SK-N-SH treated with all-trans-retinoic acid at 6 μM for 48 hours (cell line): ENCODE measurements at regions not wholly inside any gene's neighbourhood (a gene's known extent, or its start where the extent isn't known, plus 50 kb on each side); places are given as distances from the start of the nearest gene placed in this dataset.

ENCODE experiments used
- ARNTL ChIP-seq: fragments of 450-650 bp; formaldehyde crosslinking; IDR thresholded peaks from 2 replicates; pipeline ENCODE4 v1.5.0; 2020; ENCODE audit warnings: low read depth, mild to moderate bottlenecking, moderate library complexity, borderline replicate concordance
- ESRRG ChIP-seq: fragments of 250-450 bp; sonication (Bioruptor Pico); IDR thresholded peaks from 2 replicates; pipeline ENCODE4 v1.6.1; 2021; ENCODE audit warnings: mild to moderate bottlenecking
- ISL1 ChIP-seq: fragments of 250-450 bp; sonication (Bioruptor Pico); IDR thresholded peaks from 2 replicates; pipeline ENCODE4 v2.1.2; 2022; ENCODE audit warnings: mild to moderate bottlenecking, moderate library complexity
- PPARA ChIP-seq: fragments of 250-450 bp; sonication (Bioruptor Pico); IDR thresholded peaks from 2 replicates; pipeline ENCODE4 v1.5.0; 2020; ENCODE audit warnings: mild to moderate bottlenecking, borderline replicate concordance
- RARB ChIP-seq: fragments of 250-450 bp; sonication (Bioruptor Pico); IDR thresholded peaks from 2 replicates; pipeline ENCODE4 v1.8.0; 2021; ENCODE audit warnings: mild to moderate bottlenecking, moderate library complexity
- TCF4 ChIP-seq: fragments of 250-450 bp; sonication (Bioruptor Pico); IDR thresholded peaks from 2 replicates; pipeline ENCODE4 v1.8.0; 2021; ENCODE audit warnings: mild to moderate bottlenecking, moderate library complexity, borderline replicate concordance
- TOX ChIP-seq: fragments of 250-450 bp; sonication (Bioruptor Pico); IDR thresholded peaks from 2 replicates; pipeline ENCODE4 v1.8.0; 2021; ENCODE audit warnings: mild to moderate bottlenecking, moderate library complexity, borderline replicate concordance
- ZFP3 ChIP-seq: fragments of 250-450 bp; sonication (Bioruptor Pico); IDR thresholded peaks from 2 replicates; pipeline ENCODE4 v1.5.0; 2020; ENCODE audit warnings: mild to moderate bottlenecking, moderate library complexity
- ZFP30 ChIP-seq: fragments of 450-650 bp; formaldehyde crosslinking; IDR thresholded peaks from 2 replicates; pipeline ENCODE4 v1.5.0; 2022; ENCODE audit warnings: mild to moderate bottlenecking, moderate library complexity
- ZNF8 ChIP-seq: fragments of 450-650 bp; formaldehyde crosslinking; IDR thresholded peaks from 2 replicates; pipeline ENCODE4 v1.5.0; 2020; ENCODE audit warnings: mild to moderate bottlenecking, moderate library complexity
- TF ChIP-seq, protein P1 (sequence below): fragments of 250-450 bp; sonication (Bioruptor Pico); IDR thresholded peaks from 2 replicates; pipeline ENCODE4 v1.5.1; 2021; ENCODE audit warnings: mild to moderate bottlenecking, moderate library complexity
- TF ChIP-seq, protein P2 (sequence below): fragments of 250-450 bp; sonication (Bioruptor Pico); IDR thresholded peaks from 2 replicates; pipeline ENCODE4 v1.5.1; 2020; ENCODE audit warnings: low read depth, mild to moderate bottlenecking, moderate library complexity
- TF ChIP-seq, protein P3 (sequence below): fragments of 250-450 bp; sonication (Bioruptor Pico); IDR thresholded peaks from 2 replicates; pipeline ENCODE4 v1.8.0; 2020; ENCODE audit warnings: mild to moderate bottlenecking, moderate library complexity, borderline replicate concordance
- TF ChIP-seq, protein P4 (sequence below): fragments of 250-450 bp; sonication (Bioruptor Pico); IDR thresholded peaks from 2 replicates; pipeline ENCODE4 v1.5.0; 2020; ENCODE audit warnings: mild to moderate bottlenecking, moderate library complexity

DNA sequence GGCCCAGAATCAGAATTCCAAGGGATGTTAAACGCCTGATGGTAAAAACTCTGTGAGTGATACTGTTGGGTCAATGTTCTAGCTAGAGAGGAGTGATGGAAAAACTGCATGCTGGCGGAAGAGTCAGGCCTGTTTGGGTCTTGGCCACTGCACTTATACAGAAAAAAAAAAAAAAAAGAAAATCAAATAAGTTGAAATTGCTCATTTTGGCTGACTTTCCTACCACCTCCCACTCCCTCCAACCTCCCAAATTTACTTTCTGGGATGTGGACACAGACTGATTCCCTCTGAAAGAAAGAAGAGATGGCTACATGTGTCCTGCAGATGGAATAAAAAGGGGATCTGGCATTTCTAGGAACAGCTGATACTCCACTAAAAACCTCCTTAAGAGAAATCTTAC is 234.1 kb upstream of the GIMD1 start:
- TF ChIP-seq, protein P1, sequence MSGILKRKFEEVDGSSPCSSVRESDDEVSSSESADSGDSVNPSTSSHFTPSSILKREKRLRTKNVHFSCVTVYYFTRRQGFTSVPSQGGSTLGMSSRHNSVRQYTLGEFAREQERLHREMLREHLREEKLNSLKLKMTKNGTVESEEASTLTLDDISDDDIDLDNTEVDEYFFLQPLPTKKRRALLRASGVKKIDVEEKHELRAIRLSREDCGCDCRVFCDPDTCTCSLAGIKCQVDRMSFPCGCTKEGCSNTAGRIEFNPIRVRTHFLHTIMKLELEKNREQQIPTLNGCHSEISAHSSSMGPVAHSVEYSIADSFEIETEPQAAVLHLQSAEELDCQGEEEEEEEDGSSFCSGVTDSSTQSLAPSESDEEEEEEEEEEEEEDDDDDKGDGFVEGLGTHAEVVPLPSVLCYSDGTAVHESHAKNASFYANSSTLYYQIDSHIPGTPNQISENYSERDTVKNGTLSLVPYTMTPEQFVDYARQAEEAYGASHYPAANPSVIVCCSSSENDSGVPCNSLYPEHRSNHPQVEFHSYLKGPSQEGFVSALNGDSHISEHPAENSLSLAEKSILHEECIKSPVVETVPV: no peak
- TF ChIP-seq ZNF8 (CRISPR knock-in tag) (no peak), ESRRG (CRISPR knock-in tag) (no peak), ZFP3 (CRISPR knock-in tag) (no peak), ARNTL (CRISPR knock-in tag) (no peak), ZFP30 (CRISPR knock-in tag) (no peak), ISL1 (CRISPR knock-in tag) (no peak), PPARA (CRISPR knock-in tag) (no peak), TCF4 (CRISPR knock-in tag) (no peak), RARB (CRISPR knock-in tag) (no peak), TOX (no peak)
- TF ChIP-seq, protein P2, sequence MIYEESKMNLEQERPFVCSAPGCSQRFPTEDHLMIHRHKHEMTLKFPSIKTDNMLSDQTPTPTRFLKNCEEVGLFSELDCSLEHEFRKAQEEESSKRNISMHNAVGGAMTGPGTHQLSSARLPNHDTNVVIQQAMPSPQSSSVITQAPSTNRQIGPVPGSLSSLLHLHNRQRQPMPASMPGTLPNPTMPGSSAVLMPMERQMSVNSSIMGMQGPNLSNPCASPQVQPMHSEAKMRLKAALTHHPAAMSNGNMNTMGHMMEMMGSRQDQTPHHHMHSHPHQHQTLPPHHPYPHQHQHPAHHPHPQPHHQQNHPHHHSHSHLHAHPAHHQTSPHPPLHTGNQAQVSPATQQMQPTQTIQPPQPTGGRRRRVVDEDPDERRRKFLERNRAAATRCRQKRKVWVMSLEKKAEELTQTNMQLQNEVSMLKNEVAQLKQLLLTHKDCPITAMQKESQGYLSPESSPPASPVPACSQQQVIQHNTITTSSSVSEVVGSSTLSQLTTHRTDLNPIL (CRISPR knock-in tag): no peak
- TF ChIP-seq, protein P3, sequence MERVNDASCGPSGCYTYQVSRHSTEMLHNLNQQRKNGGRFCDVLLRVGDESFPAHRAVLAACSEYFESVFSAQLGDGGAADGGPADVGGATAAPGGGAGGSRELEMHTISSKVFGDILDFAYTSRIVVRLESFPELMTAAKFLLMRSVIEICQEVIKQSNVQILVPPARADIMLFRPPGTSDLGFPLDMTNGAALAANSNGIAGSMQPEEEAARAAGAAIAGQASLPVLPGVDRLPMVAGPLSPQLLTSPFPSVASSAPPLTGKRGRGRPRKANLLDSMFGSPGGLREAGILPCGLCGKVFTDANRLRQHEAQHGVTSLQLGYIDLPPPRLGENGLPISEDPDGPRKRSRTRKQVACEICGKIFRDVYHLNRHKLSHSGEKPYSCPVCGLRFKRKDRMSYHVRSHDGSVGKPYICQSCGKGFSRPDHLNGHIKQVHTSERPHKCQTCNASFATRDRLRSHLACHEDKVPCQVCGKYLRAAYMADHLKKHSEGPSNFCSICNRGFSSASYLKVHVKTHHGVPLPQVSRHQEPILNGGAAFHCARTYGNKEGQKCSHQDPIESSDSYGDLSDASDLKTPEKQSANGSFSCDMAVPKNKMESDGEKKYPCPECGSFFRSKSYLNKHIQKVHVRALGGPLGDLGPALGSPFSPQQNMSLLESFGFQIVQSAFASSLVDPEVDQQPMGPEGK (CRISPR knock-in tag): no peak
- TF ChIP-seq, protein P4, sequence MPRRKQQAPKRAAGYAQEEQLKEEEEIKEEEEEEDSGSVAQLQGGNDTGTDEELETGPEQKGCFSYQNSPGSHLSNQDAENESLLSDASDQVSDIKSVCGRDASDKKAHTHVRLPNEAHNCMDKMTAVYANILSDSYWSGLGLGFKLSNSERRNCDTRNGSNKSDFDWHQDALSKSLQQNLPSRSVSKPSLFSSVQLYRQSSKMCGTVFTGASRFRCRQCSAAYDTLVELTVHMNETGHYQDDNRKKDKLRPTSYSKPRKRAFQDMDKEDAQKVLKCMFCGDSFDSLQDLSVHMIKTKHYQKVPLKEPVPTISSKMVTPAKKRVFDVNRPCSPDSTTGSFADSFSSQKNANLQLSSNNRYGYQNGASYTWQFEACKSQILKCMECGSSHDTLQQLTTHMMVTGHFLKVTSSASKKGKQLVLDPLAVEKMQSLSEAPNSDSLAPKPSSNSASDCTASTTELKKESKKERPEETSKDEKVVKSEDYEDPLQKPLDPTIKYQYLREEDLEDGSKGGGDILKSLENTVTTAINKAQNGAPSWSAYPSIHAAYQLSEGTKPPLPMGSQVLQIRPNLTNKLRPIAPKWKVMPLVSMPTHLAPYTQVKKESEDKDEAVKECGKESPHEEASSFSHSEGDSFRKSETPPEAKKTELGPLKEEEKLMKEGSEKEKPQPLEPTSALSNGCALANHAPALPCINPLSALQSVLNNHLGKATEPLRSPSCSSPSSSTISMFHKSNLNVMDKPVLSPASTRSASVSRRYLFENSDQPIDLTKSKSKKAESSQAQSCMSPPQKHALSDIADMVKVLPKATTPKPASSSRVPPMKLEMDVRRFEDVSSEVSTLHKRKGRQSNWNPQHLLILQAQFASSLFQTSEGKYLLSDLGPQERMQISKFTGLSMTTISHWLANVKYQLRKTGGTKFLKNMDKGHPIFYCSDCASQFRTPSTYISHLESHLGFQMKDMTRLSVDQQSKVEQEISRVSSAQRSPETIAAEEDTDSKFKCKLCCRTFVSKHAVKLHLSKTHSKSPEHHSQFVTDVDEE (CRISPR knock-in tag): no peak
